ENCODE measurements at regions not wholly inside any gene's neighbourhood (a gene's known extent, or its start where the extent isn't known, plus 50 kb on each side); places are given as distances from the start of the nearest gene placed in this dataset.

DNA sequence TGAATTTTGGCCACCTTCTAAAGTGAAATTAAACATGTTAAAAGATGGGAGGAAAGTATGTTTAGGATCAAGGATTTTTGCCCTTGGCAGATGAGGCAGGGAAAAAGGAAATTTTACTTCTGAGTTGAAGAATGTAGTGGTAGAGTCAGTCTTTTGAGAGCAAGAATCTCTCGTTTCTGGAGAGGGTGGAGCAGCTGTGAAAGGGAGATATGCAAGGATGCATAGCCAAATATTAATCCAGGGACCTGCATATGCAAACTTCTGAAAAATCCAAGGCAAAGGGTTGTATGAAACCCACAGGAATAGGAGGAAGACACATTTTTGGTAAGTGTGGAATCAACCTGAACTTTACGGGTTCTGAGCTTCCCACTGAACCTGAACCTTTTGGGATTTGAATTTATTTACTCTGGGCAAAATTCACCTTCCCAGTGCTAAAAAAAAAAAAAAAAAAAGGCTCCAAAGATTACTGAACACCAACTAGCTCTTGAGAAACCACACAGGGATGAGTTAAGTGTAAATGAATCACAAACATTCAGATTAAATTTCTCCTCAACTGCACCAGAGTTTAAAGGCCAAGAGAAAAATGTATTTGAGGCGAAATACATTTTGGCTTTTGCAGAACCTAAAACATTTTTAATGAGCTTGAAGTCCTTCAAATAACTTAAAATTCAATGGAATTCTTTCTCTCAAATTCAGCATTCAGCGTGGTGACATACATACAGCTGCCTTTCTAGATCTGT, 187.1 kb upstream of the CDKN3 start:
- DNase-seq (ENCODE audit: low spot score) = no peak

DNA sequence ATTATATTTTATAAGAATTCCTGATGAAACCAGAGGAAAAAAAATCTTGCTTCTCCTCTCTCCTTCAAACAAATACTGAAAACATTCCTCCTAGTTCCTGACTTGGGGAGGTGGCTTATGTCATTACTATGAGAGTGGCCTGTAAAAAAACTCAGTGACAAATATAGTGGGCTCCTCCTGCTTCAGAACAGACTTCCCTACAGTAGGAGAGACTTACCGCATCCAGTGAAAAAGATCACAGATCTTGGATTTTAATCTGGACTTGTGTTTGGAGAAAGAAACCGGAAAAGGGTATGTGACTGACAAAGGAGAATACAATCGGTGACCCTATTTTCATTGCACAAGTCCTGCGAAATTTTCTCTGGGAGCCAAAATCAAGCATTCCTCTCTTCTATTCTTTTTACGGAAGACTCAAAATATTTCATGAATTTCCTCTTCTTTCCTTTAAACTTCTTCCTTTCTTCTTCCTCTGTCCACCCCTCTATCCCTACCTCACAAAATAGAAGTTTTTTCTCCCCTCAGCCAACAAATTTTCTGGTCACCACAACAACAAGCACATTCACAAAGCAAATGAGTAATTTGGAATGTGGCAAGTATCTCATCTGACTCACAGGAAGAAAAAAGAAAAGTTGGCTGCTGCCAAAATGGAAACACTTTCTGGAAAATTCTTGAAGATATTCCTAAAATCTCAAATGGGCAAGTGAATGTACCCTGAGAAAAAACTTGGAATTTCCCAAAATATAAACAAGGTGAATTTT, 185.1 kb upstream of the CDKN3 start:
- DNase-seq (ENCODE audit: low spot score) = peak; percentile 75

GRCh38 chr14:54213536-54213935, 183.3 kb upstream of the CDKN3 start:
- DNase-seq (ENCODE audit: low spot score) = no peak

GRCh38 chr14:54216827-54217226, 180.0 kb upstream of the CDKN3 start:
- no peak for DNase-seq (ENCODE audit: low spot score)

DNA sequence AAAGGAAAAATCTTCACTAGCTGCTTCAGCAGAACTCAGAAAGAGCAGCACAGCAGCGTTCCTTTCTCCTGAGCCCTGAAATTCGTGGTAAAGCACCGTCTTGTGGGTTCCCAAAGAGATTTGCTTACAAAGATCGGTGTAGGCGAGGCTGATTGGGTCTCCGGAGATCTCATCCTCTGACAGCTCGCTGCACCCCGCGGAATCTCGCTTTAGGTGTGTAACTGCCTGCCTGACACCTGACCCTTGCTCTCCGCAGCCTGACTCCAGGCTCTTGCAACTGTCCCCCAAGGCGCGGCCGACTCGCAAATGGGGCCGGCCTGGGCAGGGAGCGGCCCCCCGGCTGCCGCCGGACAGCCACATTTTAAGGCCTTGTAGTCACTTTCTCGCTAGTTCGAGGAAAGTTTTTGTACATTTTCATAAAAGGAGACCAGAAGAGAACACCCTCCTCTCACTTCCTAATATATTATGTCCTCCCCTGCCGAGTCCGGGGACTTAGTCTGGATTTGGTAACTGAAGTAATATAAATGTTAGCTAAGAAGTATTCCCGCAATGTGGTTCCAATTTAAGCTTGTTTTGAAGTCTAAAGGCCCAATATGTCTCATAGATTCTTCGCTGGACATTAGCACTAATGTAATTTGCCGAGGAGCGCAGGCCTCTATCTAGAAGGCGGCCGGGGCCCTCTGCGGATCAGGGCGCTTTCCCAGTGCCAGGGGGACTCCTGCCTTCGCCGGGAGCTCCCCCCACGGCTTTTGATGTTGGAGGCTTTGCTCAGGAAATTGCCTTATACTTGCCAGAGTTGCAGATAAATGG, 177.3 kb upstream of the CDKN3 start:
- DNase-seq (ENCODE audit: low spot score) = no peak

- peak; percentile 33 for DNase-seq (ENCODE audit: low spot score)
Measured at GRCh38 chr14:54220071-54220703, 176.6 kb upstream of the CDKN3 start.

DNA sequence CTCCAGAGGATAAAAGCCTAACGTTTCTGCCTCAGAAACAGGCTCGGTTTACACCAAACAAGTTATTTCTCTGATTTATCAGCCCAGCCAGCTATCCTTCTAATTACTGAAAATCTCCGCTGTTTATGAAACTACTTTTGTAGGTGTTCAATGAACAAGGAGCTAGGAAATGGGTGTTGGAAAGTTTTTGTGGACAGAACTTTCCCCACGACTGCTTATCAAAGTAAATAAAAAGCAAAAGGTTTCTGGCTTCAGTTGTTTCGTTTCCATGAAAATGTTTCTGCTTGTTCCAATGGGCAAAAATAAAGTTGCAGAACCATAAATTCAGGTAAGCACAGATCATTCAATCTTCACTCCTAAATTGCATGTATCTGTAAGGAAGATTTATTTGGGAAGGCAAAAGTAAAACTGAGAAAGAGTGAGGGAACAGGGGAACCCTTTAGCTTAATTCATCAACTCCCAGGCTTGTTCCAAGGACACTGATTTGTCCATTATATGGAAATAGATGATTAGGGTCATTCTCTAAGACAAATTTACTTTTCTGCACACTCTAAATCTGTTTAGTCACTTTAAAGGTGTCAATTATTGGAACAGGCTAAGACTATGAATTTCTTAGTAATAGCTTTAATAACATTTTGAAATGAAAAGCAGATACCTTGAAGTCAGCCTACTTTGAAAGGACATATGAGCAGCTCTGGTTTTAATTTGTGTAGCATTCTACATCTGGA, 175.9 kb upstream of the CDKN3 start:
- DNase-seq (ENCODE audit: low spot score) = no peak

- DNase-seq (ENCODE audit: low spot score) = no peak
Measured at GRCh38 chr14:54221432-54221803, 175.4 kb upstream of the CDKN3 start.

GRCh38 chr14:54221971-54222370, 174.8 kb upstream of the CDKN3 start:
- no peak for DNase-seq (ENCODE audit: low spot score)

DNA sequence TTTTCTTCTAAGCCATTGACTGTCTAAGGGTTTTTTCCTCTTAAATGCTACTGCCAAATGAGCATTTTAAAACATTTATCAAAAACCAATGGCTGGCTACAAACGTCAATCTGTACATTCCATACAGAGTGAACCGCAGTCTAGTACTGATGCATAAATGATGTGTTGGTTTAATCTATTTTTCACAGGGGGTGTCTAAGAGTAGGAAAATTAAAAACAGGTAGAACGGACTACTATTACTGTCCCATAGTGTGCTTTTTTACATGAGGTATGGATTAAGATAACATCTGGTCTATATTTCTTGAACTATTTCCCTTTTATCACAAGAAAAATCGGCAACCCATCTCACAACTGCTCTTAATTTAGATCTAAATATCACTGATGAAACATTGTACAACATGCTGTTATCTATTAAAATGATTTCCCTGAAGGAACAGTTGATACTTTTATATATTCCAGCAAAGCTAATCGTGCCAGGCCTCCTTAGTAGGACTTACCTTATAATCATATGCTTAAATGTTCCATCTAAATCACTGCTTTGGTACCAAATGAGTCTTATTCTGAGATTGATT, 172.9 kb upstream of the CDKN3 start:
- DNase-seq (ENCODE audit: low spot score) = no peak

DNA sequence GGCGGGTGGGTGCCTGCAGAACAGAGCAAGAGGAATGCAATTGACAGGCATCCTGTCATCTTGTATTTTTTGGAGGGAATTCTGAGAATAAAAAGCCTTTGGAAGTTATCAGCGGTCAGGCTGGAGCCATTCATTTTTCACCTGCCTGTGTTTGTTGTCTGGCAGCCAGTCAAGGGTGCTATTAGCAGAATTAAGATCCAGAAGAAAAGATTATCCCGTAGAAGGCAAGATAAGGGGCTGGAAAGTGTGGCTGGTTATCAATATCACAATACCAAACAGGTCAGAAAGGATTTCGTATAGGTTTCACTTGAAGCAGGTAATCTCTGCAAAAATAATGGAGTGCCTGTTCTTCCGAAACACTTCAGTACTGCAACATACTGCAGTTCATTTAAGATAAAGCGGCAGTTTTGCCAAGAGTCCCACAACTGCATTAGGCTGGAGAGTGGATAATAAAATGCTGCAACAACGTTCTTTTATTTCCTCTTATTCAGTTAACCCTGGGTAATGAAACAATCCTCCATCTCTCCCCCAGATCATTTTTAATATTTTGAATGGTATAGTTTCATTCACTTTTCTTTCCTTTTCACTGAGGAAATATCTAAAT, 171.2 kb upstream of the CDKN3 start:
- no peak for DNase-seq (ENCODE audit: low spot score)

GRCh38 chr14:54226103-54226502, 170.7 kb upstream of the CDKN3 start:
- DNase-seq (ENCODE audit: low spot score) = no peak

GRCh38 chr14:54226558-54226957, 170.2 kb upstream of the CDKN3 start:
- DNase-seq (ENCODE audit: low spot score) = no peak

- no peak for DNase-seq (ENCODE audit: low spot score)
Measured at GRCh38 chr14:54229136-54229535, 167.7 kb upstream of the CDKN3 start.

GRCh38 chr14:54230645-54231044, 166.2 kb upstream of the CDKN3 start:
- no peak for DNase-seq (ENCODE audit: low spot score)

DNA sequence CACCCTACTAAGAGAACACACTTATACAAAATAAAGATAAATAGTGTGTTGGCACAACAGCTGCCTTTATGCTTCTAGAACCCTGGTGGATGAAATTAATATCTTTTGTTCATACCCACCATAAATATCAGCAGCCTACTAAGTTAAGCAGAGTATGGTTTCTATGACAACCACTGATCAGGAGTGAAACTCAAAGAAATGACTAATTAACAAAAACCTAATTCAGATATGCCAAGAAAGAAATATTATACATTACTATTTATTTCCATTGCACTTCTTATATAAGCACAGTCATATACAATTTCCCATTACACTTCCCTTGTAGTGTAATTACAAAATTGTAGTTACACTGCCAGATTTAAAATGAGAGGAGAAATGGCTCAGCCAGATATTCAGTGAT, 164.1 kb upstream of the CDKN3 start:
- no peak for DNase-seq (ENCODE audit: low spot score)

- DNase-seq (ENCODE audit: low spot score) = no peak
Measured at GRCh38 chr14:54241517-54241916, 155.3 kb upstream of the CDKN3 start.

DNA sequence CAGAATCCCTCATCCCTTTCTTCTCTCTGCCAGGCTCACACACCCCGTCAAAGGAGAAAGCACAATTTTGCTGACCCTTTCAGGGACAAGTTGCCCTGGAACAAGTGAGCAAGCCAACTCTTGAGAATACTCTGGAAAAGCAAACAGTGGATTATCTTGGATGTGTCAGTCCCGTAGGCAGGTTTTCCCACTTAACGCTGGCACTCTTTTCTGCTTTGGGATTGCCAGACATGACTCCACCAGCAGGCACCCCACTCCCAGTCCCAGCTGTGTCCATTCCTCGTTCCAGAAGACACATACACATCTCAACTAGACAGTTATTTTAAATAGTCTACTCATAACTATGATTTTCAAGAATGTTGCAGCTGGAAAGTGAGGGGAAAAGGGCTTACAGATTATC, 145.5 kb upstream of the CDKN3 start:
- no peak for DNase-seq (ENCODE audit: low spot score)

- peak; percentile 58 for DNase-seq (ENCODE audit: low spot score)
Measured at GRCh38 chr14:54252072-54252730, 144.6 kb upstream of the CDKN3 start.

DNA sequence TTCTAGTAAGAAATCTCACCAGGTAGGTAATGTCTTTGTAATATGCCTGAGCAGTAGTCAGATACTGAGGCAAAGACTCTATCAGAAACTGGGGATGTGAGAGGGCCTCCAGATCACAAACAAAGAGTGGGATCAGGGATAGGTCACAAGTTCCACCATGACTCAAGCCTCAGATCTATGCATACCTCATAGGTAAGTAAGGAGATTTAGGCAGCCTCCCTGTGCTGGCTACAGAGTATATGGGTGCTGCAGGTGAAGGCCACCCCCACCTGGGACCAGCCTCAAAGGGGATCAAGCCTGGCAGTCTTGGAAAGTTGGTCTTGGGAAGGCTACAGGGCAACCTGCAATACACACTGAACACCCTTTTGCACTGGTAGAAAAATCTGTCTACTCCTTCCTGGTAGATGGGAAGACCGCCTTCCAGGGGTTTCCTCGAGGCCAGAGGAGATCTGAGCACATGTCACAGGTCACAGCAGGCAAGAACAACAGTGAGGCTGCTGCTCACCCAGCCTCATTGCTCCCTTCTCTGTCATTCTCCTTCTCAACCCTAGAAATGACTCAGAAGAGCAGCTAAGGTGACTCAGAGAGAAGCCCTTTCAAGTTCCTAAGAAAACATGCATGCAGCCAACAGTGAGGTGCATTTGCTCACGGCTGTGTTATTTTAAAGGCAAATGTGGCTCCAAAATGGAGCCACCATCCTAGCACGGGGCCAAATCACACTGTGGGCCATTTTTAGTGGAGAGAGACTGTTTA, 143.4 kb upstream of the CDKN3 start:
- peak; percentile 65 for DNase-seq (ENCODE audit: low spot score)

Measured in AG08396 (cell line).